Erythroblast (primary cell): ENCODE measurements at regions not wholly inside any gene's neighbourhood (a gene's known extent, or its start where the extent isn't known, plus 50 kb on each side); places are given as distances from the start of the nearest gene placed in this dataset.

Source experiments
- GATA1 ChIP-seq: IDR thresholded peaks from 2 replicates; pipeline ENCODE4 v1.6.1; 2011; ENCODE audit warnings: low read depth, mild to moderate bottlenecking, control low read depth, low read length, moderate library complexity
- POLR2A ChIP-seq: IDR thresholded peaks from 2 replicates; pipeline ENCODE4 v1.6.1; 2011; ENCODE audit warnings: mild to moderate bottlenecking, low read length

GRCh38 chr7:12827920-12828319 lies 140.5 kb downstream of the ARL4A start:
- TF ChIP-seq POLR2A (no peak), GATA1 (no peak)
